ENCODE measurements at regions not wholly inside any gene's neighbourhood (a gene's known extent, or its start where the extent isn't known, plus 50 kb on each side); places are given as distances from the start of the nearest gene placed in this dataset.

DNA sequence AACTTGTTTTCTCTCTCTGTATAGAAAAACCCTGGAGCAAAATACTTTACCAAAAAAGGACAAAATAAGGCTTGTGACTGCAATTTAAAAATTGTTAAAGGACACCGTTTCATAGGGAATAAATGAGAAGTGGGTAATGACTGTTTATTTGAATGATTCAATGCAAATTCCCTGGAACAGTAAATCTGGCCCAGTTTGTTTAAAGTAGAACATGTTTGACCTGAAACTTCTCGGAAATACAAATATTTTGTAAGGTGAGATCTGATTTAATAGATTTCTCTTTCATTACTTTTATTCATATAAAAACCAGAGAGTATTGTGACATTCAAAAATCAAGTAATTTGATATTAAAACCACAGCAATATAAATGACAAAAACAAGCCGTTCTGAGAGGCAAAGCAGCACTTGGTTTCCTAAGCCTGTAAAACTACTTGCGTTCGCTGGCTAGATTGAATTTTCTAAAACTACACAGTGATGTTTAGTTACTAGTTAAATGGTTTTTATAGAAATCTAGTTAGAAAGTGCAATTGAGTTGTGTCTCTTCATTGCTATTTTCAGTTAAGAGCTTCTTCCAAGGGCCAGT is 76.8 kb upstream of the PITRM1 start:
- DNase-seq: no peak

DNA sequence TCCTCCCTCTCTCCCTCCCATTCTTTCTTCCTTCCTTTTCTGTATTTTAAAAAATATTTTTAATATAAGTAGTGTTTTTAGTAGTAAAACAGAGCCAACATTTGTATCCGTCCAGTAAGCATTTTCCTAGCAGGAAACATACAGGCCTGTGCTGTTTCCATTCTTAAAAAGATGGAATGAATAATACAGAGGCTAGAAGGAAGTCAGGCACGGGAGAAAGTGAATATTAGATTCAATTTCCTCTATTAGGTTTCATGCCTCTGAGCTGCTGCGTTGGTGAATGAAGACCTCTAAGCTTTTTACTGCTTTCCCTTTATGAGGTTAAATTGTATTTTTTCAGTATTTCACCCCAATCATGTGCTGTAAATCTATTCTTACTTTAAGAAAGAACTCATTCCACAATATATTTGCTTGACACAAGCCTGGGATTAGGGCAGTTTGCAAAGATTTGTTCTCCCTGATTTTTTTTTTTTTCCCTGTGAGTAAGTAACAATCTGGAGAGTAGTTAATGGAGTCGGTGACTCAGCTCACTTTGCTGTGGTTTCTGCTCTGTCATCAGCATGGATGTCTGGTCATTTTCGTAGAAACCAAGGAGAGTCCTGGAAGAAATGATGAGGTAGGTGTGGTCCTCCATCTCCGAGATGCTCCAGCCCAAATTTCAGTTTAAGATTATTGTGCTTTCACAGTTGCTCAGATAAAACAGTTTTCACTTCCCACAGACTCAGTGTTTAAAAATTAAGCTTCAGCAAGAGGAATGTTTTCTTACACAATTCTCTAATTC is 76.1 kb upstream of the PITRM1 start:
- DNase-seq: no peak

DNA sequence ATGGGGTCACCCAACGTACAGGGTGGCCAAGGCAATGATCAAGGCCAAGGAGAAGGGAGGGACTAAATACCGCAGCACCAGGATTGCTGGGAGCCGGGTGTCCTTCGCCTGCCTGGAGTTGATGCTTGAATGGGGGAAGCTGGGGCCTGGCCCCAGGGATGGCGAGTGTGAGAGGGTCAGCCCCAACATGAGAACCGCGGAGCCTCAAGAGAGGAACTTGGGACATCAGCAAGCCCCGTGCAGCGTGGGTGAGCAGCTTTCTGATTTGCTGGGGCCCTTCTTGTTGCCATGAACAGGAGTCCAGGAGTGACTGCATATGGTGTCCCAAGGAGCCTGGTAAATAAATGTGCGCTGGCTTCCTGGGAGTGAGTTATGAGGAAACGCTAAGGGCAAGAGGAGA is 72.8 kb upstream of the PITRM1 start:
- no peak for DNase-seq

DNA sequence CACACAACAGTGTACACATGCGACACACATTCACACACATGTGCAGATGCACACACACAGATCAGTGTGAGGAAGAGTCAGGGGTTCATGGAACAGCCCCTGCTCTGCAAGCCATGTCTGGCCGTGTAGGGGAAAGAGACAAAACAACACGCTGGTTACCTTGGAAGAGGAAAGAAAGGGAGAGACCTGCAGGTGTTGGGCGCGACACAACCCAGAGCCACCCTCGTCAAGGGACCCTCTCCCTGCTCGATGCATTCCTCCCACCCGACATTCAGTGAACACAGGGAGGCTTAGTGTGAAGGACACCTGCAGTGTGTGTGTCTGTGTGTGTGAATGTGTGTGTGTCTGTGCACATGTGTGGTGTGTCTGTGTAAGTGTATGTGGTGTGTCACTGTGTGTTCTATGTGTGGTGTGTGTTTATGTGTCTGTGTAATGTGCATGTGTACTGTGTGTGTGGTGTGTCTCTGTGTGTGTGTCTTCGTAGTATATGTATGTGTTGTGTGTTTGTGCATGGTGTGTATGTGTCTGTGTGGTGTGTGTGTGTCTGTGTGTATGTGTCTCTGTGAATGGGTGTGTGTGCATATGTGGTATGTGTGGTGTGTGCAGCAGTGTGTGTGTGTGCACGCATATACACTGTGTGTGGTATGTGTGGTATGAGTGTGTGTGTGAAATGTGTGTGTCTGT is 69.5 kb upstream of the PITRM1 start:
- no peak for DNase-seq

DNA sequence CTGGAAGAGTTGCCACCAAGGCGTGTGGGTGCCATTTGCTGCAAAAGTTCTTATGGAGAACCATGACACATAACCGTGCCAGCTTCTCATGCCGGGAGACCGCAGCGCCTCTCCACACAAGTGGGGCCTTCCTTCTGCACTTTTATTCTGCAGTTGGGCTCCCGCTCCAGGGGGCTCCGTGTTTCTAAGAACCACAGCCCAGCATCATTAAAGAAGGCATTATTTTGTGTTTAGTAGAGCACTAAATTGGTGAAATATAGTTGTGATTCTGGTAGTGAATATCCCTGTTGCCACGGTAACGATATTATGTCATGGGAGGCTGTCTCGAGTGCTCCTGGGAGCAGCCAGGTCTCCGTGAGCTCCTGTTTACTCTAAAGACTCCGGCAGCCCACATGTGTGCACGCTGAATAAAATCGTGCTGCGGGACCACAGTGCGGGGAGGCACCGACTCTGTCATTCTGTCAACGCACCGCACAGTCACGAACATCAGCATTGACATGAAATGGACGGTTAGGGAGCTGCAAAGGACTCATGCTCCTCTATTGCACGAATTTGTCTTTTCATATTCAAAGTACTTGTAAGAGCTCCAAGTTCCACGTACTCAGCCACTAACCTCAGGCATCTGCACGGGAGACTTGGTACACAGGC is 68.8 kb upstream of the PITRM1 start:
- no peak for DNase-seq

DNA sequence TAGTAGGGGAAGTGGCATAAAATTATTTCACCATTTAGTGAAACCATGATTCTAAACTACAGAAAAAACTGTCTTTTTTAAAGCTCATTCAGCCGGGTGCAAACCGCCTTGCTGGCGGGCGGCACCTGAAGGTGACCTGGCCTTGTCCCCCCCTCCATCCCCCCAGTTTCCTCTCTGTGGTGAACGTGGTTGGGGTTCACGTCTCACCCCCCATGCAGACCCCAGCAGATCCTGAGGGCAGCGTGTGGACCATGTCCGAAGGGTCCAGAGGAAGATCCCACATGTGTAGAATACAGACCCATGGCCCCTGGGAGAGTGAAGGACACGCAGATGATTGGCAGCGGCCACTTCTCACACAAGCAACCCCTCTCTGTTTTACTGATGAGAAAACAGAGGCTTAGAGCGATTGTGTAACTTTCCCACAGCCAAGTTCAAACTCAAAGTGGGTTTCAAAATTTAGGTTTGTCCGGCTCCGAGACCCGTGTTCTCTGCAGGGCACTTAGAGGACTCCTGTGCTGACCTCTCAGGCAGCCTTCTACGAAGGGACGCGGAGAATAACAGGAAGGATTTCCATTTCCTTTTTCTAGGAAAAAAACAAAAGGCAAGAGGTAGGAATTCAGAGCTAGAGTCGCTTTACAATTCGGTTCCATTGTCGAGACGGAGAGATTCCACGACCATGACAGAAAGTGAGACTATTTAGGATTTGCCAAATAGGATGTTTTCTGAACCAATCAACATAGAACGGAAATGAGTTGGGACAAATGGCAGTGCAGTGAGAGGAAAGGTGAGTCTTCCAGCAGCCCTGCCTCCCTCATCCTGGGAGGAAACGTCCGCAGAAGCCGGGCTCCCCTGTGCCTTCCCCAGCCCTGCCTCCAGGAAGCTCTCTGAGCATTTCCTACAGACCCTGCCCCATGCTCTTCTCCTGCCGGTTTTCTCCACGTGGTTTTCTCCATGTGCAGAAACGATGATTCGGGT is 67.6 kb upstream of the PITRM1 start:
- no peak for DNase-seq

DNA sequence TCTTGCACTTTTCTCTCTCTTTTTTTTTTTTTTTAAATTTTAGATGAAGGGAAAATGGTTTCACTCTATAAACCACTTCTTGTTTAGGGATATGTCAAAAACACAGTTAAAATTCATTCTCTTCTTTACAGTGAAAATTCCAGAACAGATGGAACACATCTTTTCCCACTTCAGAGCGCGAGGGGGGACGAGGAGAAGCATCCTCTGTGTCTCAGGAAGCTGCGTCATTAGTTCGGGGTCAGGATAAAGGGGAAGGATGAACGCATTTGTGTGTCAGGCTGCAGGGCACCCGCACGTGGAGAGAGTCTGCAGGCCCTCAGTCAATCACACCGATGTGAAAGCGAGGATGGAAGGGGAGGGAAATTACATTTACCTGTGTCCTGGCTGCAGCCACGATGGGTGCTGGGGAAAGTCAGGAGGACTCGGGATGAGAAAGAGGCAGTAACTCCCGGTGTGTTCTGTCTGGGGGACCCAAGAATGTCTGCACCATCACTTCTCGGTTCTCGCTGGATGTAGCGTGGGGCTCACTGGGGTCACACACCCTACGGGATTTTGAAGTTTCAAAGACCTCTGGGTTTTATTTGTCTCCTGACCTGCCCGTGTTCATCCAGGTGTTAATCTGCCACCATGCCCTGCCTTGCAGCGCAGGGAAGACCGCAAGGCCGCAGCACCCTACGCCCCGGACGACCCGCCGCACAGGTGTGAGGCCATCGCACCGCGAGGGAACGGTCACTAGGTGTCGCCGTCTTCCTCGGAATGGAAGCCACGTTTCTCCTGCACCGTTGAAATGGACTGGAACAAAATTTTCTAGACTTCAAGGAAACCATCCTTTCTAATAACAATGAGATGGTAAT is 66.7 kb upstream of the PITRM1 start:
- DNase-seq: peak; percentile 11

DNA sequence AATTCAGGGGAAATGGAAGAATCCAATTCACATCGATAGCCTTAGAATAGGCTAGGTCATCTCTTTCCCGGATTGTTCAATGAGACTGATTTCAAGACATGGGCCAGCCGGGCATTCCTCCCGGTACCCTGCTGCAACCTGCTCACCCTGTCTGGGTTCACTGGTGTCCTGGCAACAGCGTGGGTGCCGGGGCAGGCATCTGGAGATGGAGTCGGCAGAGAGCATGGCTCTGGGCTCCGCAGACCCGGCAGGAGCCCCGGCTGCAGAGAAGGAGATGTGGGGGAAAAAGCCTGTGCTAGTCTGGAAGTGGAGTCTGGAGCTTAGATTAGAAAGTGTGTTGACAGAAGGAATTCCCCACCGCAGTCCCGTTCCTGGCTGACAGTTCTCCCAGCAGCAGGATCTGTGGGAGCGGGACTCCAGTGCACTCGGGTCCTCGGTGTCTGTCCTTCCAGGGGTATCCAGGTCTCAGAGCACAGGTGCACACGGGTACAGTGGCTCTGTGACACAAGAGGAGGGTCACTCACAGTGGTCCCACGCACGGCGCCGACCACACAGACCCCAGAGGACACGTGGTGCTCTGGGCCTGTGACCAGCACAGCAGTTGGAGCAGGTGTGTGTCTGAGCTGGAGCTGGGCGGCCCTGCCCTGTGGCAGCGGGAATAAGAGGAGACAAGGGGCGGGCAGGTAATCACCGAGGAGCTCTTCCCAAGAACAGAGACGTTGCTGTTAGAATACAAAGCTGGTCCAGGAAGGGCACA is 65.7 kb upstream of the PITRM1 start:
- DNase-seq: no peak

DNA sequence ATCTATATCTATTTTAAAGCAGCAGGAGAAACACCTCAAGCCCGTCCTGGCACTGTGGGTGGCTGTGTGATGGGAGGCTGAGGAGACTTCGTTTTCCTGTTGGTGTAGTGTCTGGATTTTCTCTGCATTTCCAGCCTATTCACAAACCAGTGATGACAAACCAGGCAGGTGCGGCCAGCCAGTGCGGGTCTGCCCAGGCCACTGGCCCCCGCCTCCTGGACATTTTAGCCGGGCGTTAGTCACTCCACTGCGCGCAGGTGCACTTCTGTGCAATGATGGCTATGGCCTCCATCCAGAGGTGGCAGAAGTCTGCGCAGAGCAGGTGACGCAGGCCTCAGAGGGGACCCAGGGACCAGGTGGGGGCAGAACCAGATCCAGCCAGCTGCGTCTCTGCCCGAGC is 64.9 kb upstream of the PITRM1 start:
- DNase-seq: no peak

DNA sequence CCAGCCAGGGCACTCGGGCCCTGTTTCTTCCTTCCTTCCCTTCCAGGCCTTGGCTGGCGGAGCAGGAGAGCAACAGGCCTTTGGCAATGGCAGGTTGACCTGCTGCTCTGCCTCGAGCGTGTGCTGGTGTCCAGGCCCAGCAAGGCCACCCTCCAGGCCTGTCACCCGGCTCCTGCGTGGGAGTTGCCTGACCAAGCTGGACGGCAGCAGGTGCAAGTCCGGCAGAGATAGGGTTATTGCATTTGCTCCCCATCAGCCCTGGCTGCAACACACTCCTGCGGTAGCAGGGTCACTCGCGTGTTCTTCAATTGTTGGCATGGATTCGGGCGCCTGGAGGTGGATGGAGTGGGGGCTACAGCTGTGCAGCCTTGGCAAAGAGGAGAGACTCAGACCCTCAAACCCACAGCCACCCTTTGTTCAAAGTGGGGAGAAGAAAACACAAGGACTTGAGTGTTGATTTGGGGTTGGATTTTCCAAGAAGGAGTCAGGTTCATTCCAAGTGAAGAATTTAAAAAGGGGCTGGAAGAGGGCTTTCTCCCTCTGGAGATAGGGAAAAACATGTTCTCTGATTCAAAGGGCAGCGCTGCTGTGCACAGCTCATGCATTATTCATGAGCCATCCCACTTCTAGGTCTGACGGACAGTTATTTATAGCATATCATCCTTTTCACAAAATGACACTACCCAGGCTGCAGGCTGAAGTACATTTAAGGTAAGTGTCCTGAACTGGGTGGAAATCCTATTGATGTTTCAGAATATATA is 64.2 kb upstream of the PITRM1 start:
- no peak for DNase-seq

DNA sequence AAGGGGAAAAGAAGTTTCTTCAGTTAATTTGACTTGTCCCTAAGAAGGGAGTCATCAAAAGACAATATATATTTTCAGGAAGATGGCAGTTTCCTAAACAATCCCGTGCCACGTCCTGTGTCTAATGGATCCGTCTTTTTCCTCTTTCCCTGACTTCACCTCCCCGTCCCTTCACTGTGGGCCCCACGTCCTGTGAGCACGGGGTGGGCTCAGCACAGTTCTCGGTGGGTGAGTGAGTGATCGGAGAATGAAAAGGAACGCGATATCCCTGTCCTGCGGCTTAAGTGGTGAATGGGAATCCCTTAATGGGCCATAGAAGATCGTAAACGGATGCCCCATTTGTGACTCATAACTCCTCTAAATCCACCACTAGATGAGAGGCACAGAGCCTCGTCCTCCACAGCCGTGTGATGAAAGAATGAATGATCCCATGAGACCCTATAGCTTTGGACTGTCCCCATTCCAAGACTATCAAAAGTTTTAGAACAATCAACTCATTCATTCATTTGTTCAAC is 63.5 kb upstream of the PITRM1 start:
- no peak for DNase-seq

DNA sequence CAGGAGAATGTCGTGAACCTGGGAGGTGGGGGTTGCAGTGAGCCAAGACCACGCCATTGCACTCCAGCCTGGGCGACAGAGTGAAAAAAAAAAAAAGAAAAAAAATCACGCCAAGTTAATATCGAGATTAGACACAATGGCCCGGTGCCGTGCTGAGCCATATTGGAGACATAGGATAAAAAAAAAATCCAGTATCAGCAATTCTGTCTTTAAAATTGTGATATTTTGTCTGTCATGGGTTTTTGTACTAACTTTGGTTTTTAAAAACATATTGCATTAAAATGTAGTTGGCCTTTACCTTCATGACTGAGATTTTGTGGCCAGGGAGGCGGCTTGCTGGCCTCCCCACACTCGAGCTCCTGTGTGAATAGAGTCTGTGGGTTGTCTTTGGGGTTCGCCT is 62.8 kb upstream of the PITRM1 start:
- no peak for DNase-seq

DNA sequence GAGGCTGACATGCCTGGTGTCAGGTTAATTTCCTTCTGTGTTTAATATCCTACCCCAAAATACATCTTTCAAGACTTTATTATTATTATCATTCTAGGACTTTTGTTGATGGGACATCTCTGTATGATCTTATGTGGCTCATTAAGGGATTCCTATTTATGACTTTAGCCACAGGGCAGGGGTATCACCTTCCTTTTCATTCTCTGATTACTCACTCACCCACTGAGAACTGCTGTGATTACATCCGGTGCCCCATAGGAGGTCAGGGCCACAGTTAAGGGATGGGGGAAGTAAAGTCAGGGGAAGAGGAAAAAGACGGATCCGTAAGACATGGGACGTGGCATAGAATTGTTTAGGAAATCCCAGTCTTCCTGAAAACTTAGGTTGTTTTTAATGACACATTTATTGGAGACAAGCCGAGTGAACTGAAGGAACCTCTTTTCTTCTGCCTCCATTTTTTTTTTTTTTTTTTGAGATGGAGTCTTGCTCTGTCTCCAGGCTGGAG is 61.0 kb upstream of the PITRM1 start:
- DNase-seq: no peak

DNA sequence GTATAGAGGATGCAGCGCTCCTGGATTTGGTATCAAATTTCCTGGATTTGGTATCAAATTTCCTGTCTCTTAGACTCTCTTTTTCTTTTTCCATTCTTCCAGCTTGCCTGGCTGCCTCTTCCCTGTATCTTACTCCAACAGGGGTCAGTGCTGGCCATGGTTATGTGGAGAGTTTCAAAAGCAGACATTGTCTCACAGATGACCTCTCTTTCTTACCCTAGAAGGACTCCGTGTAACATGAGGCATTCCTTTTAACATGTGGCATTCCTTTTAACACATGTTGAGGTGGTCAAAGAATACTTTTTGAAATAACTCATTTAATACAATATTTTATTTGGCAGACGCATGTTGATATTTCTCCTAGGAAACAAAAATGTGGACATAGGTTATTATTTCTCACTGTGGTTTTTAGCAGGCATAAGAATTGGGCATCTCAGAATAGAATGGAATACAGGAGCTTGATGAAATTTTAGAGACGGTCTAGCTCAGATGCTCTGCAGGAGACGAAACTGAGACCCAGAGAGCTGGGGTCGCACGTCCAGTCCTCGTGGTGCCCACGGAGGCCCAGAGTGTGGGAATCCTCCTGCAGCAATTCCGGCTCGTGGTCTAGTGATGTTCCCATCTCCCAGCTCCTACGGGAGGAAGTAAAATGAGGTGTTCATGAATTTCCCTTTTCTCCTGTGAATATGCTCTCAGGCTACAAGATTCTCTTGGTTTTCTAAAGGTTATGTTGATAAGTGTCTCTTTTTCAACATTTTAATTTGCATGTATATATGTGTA is 59.6 kb upstream of the PITRM1 start:
- no peak for DNase-seq

DNA sequence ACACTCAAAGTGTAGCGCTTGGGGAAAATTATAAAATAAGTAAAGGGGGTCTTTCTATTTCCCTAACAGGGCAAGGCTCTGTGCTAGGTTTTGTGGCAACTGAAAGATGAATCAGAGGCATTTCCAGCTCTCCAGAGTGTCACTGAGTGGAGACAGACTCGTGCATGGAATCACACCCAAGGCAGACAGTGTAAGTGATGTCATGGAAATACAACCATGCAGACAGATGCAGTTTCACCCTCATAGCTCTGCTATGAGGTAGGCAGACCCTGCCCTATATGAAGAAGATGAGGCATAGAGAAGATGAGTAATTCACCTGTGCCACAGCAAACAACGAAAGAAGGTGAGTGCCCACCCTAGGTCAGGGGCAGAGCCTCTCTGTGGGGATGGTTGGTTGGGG is 57.2 kb upstream of the PITRM1 start:
- DNase-seq: no peak

DNA sequence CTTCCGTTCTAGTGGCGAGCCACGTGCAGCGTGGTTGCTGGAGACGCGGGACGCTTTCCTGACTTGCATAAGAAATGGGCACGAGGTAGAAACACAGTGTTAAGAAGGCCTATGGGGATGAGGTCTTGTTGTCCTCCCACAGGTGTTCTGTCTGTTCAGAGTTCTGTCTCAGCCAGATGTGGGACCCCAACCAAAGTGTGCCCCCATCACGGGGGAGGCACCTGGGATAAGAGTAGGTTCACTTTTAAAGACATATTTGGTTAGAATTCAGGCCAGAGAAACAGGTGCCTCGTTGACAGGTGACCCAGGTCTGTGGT is 56.0 kb upstream of the PITRM1 start:
- no peak for DNase-seq

DNA sequence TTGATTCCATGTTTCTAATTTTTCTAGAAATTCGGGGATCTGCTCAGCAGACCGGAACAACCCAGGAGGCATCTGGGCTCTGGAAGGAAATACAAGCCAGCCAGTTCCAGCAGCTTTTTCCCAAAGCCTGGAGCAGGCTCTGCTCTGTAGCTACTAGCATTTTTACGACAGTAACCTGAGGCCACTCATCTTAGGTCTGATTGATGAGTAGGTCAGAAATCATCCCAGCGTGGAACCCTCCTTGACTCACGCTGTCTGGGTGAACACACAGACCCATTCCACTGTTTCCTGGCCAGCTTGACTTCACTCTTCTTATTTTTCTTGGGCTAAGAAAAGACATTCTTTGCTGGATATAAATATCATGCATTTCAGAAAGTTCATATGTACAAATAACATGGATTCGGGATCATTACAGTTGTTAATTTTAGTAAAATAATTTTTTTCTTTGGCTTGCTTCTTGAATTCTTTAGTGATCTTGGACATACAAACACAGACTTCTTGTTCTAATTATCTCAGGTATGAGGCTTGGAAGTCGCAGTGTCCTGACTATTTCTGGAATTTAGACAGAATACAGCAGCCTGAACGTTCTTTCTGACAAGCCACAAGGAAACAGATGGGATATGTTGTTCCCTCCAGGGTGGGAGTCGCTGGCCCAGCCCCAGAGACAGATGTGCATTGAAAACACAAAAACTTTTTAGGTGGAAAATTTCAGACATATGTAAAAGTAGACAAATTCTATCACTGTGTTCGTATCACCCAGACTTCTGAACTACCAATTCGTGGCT is 54.6 kb upstream of the PITRM1 start:
- DNase-seq: no peak

DNA sequence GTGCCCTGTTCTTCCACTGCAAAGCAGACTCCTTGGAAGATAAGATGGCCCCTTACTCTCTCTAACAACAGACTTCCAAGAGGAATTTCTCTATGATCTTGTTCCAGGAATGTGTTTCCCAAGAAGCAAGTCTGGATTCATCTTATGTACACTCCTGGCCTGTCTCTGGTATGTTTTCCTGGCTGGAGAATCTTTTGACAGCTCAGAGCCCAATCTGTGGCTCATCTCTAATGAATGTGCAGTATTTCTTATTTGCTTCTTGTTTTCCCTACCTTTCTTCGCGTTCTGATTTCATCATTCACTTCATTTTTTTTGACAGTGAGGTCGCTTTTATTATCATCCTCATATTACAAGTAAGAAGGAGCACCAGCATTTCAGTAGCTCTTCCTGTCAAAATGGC is 53.0 kb upstream of the PITRM1 start:
- no peak for DNase-seq
